Glutamatergic neuron (in vitro differentiated cells): ENCODE measurements at regions not wholly inside any gene's neighbourhood (a gene's known extent, or its start where the extent isn't known, plus 50 kb on each side); places are given as distances from the start of the nearest gene placed in this dataset.

ENCODE experiments used
- DNase-seq: peaks from one replicate; pipeline ENCODE4 v3.0.0; 2022
- H3K27ac Mint-ChIP-seq: one replicate; pipeline ENCODE4 v1.8.0; 2020; ENCODE audit warnings: mild to moderate bottlenecking, mixed read lengths, inconsistent platforms; ENCODE audit not compliant: unreplicated experiment
- H3K27me3 Mint-ChIP-seq: one replicate; pipeline ENCODE4 v1.8.0; 2020; ENCODE audit warnings: mild to moderate bottlenecking, moderate library complexity, mixed read lengths, inconsistent platforms; ENCODE audit not compliant: unreplicated experiment
- H3K36me3 Mint-ChIP-seq: one replicate; pipeline ENCODE4 v1.8.0; 2020; ENCODE audit warnings: mild to moderate bottlenecking, mixed read lengths, inconsistent platforms; ENCODE audit not compliant: unreplicated experiment
- H3K4me1 Mint-ChIP-seq: one replicate; pipeline ENCODE4 v1.8.0; 2020; ENCODE audit warnings: mild to moderate bottlenecking, low read depth, mixed read lengths, inconsistent platforms; ENCODE audit not compliant: unreplicated experiment
- H3K4me3 Mint-ChIP-seq: one replicate; pipeline ENCODE4 v1.8.0; 2020; ENCODE audit warnings: mild to moderate bottlenecking, mixed read lengths, inconsistent platforms; ENCODE audit not compliant: unreplicated experiment
- H3K9me3 Mint-ChIP-seq: one replicate; pipeline ENCODE4 v1.8.0; 2020; ENCODE audit warnings: mild to moderate bottlenecking, moderate library complexity, mixed read lengths, inconsistent platforms; ENCODE audit not compliant: unreplicated experiment
- CTCF ChIP-seq: fragments of 200-600 bp; sonication (generic); IDR thresholded peaks from one replicate; pipeline ENCODE4 v1.5.0; 2021; ENCODE audit not compliant: partially characterized antibody, unreplicated experiment

GRCh38 chr13:44218501-44219240 is 155.0 kb upstream of the SERP2 start:
- H3K4me3 Mint-ChIP-seq: no peak overlapping the region
- H3K36me3 Mint-ChIP-seq: peaks cover 5% of the 10 kb centered on the region
- peaks cover 4% of the 10 kb centered on the region for H3K27me3 Mint-ChIP-seq
- no peak for TF ChIP-seq CTCF
- no peak overlapping the region for H3K27ac Mint-ChIP-seq
- no peak for DNase-seq
- peaks cover 14% of the 10 kb centered on the region for H3K4me1 Mint-ChIP-seq
- no peaks in the 10 kb centered on the region for H3K9me3 Mint-ChIP-seq

- Mint-ChIP-seq H3K4me3 (no peak overlapping the region), H3K27ac (no peak overlapping the region), H3K9me3 (no peaks in the 10 kb centered on the region), H3K36me3 (peaks cover 5% of the 10 kb centered on the region), H3K4me1 (peaks cover 14% of the 10 kb centered on the region), H3K27me3 (peaks cover 3% of the 10 kb centered on the region)
- no peak for DNase-seq
- no peak for TF ChIP-seq CTCF
These were observed 153.8 kb upstream of the SERP2 start for GRCh38 chr13:44219577-44220548.

GRCh38 chr13:44220948-44221347 is 152.7 kb upstream of the SERP2 start:
- no peaks in the 10 kb centered on the region for H3K27me3 Mint-ChIP-seq
- H3K36me3 Mint-ChIP-seq: peaks cover 5% of the 10 kb centered on the region
- no peak for TF ChIP-seq CTCF
- no peaks in the 10 kb centered on the region for H3K9me3 Mint-ChIP-seq
- no peak for DNase-seq
- H3K27ac Mint-ChIP-seq: no peak overlapping the region
- no peak overlapping the region for H3K4me3 Mint-ChIP-seq
- peaks cover 14% of the 10 kb centered on the region for H3K4me1 Mint-ChIP-seq

- Mint-ChIP-seq H3K4me1 (peaks cover 14% of the 10 kb centered on the region), H3K36me3 (peaks cover 5% of the 10 kb centered on the region), H3K27ac (no peak overlapping the region), H3K27me3 (no peaks in the 10 kb centered on the region), H3K4me3 (no peak overlapping the region), H3K9me3 (no peaks in the 10 kb centered on the region)
- DNase-seq: no peak
- no peak for TF ChIP-seq CTCF
These were observed 152.0 kb upstream of the SERP2 start for GRCh38 chr13:44221657-44222056.
